GM21390 (cell line): ENCODE measurements at regions not wholly inside any gene's neighbourhood (a gene's known extent, or its start where the extent isn't known, plus 50 kb on each side); places are given as distances from the start of the nearest gene placed in this dataset.
A peak's percentile ranks its signal among the peaks of the same experiment; 100 is the strongest.
"Not testable (repeated sequence)": the region's sequence is repeated elsewhere in the genome, so short reads cannot be mapped to it uniquely, and the experiment has no call there.

Experiments used
- ATAC-seq: cut with Tn5 transposase; IDR thresholded peaks from one replicate; pipeline ENCODE4 v1.9.1; 2021; ENCODE audit not compliant: unreplicated experiment

DNA sequence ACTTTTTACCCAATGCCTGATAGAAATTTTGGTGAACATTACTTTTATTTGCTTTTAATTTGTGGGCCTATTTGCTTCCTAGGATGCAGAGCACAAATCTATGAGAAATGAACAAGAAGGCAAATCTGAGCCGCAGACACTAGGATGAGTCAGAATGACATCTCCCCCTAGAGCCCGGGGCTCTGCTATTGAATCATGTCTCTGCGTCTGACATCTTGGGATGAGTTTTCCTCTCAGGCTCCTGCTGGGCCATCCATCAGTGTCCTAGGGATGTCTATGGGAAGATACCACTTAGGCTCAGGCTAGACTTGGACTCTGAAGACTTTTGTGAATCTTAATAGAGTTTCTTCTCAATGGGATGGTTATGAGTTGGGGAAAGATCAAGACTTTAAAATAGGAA lies 157.3 kb upstream of the MTPN start:
- ATAC-seq: no peak

GRCh38 chr7:136133551-136133950 lies 156.4 kb upstream of the MTPN start:
- ATAC-seq: no peak

GRCh38 chr7:136131304-136131630 lies 154.1 kb upstream of the MTPN start:
- ATAC-seq: no peak

GRCh38 chr7:136130511-136131303 lies 153.5 kb upstream of the MTPN start:
- ATAC-seq: no peak

DNA sequence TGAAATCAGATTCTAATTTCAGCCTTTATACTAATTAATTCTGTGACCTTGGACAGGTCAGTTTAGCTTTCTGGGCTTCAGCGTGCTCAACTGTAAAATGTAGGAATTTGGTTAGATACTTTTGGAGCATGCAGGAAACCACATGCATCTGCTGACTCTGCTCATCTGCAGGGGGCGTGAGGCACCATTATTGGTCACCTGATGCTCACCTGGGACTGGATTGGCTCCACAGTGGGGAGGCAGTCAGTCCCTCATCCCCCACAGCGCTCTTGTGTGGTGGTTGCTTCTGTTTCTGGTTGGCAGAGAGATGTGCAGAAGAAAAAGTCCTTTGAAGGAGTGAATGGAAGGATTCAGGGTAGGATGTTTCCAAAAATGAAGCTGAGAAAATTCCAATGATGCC lies 150.9 kb upstream of the MTPN start:
- ATAC-seq: no peak

GRCh38 chr7:136123352-136123751 lies 146.2 kb upstream of the MTPN start:
- no peak for ATAC-seq

GRCh38 chr7:136122026-136122425 lies 144.9 kb upstream of the MTPN start:
- no peak for ATAC-seq

DNA sequence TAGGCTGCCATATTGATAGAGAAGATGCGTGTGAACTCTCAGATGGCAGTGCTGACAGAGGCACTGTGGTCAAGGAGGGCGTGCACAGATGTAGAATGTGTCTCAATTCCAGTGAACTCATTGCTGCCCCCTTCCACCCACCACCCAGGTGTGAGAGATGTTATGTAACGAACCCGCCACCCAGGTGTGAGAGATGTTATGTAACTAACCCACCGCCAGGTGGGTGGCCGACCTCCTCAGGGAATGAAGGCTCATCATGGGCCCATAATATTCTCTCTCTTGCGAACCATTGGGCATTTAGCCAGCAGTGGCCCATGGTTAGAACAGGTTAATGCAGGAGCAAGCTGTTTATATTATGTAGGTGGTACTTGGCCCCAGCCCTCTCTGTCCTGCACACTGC lies 140.4 kb upstream of the MTPN start:
- no peak for ATAC-seq

GRCh38 chr7:136116186-136116585 lies 139.0 kb upstream of the MTPN start:
- no peak for ATAC-seq

GRCh38 chr7:136114966-136115762 lies 138.0 kb upstream of the MTPN start:
- peak; percentile 99 for ATAC-seq

DNA sequence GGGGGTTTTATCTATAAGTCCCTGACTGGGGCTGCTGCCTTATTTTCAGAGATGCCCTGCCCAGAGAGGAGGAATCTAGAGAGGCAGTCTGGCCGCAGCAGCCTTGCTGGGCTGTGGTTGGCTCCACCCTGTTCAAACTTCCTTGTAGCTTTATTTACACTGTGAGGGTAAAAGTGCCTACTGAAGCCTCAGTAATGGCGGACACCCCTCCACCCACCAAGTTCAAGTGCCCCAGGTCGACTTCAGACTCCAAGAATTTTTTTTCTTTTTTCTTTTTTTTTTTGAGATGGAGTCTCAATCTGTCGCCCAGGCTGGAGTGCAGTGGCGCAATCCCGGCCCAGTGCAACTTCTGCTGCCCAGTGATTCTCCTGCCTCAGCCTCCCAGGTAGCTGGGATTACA lies 137.3 kb upstream of the MTPN start:
- ATAC-seq: not testable (repeated sequence)

GRCh38 chr7:136109037-136109436 lies 131.9 kb upstream of the MTPN start:
- ATAC-seq: not testable (repeated sequence)

GRCh38 chr7:136105191-136105590 lies 128.0 kb upstream of the MTPN start:
- no peak for ATAC-seq

GRCh38 chr7:136104269-136104603 lies 127.1 kb upstream of the MTPN start:
- no peak for ATAC-seq

GRCh38 chr7:136103545-136104268 lies 126.5 kb upstream of the MTPN start:
- no peak for ATAC-seq

- ATAC-seq: no peak
These were observed 125.7 kb upstream of the MTPN start for GRCh38 chr7:136102881-136103280.

DNA sequence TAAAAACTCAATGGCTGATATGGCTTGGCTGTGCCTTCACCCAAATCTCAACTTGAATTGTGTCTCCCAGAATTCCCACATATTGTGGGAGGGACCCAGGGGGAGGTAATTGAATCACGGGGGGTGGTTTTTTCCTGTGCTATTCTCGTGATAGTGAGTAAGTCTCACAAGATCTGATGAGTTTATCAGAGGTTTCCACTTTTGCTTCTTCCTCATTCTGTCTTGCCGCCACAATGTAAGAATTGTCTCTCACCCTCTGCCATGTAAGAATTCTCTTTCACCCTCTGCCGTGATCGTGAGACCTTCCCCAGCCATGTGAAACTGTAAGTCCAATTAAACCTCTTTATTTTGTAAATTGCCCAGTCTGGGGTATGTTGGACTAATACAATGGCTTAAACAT lies 115.6 kb upstream of the MTPN start:
- ATAC-seq: not testable (repeated sequence)

DNA sequence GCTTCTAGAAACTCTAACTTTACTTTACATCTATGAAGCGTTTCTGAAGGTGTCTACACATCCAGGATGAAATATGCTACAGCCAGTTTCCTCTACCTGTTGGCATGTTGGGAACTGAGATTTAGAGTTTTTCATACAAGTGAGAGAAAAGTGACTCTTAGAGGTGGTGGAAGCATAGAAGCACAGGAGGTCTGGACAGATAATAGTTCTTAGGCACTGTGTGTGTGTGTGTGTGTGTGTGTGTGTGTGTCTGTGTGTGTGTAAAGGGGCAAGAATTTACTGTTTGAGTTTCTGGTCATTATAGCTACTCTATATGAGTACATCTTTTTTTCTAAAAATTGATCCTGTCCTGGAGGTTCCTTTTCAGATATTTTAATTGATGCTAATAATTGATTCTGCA lies 110.7 kb upstream of the MTPN start:
- ATAC-seq: no peak

DNA sequence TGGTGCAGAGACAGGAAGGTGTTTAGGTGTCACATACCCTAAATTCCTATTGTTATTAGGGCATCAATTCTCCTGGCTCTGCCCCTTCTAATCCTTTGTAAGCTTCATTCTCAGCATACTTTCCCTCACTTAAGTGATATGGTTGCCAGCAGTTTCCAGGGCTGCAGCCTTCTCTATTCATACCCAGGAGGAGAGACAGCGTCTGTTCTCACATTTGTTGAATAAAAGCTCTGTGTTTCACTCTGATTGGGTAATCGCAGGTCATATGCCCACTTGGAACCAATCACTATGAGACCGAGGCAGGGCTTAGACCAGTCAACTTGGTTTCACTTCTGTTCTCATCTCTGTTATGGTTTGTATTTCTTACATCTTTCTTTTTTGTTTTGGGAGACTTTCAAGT lies 109.6 kb upstream of the MTPN start:
- peak; percentile 94 for ATAC-seq

DNA sequence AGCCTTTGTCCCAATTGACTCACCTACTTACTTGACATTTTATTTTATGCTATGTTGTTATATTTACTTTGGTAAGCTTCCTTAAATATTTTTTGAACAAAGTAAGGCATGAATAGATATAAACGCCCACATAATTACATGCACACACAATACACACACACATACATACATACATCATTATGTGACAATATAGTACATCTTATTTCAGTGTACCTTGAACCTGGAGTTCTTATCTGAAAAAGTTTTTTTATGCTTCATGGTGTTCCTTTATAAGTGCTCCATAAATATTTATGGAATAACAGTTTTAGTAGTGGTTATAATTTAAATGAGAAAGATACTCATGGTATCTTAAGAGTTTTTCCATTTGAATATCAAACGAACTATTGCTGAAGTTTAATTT lies 102.8 kb upstream of the MTPN start:
- no peak for ATAC-seq

DNA sequence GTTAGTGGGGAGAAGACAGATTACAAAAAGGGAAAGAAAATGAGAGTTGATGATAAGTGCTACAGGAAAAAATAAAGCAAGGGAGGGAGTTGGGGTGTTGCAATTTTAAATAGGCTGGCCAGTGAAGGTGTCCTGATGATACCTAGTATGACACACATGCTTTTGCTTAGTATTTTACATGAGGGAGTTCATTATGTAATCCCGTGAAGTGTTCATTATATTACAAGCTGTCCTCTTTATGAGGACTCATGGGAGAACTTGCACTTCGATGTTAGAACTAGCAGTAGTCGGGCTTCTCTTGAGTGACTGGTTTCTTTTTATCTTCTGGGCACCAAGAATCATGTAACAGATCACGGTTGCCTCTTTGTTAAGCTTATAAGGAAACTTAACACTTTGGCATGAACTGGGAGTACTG lies 102.3 kb upstream of the MTPN start:
- ATAC-seq: no peak

DNA sequence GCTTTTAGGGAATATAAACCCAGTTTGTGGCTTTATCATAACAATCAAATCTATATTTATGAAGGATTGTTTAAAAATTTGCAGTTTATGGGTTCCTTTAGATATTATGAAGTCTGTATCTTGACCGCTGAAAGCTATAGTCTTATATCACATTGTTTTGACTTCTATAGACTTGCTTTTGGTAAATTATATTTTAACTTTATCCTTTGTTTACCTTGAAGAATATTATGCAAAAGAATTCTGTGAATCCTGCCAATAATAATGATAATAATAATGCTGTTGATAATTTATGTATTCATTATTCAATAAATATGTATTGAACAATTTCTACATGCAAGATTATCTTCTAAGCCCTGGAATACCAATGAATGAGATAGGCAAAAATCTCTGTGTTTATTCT lies 101.9 kb upstream of the MTPN start:
- no peak for ATAC-seq
